C4-2B (cell line): ENCODE measurements at regions not wholly inside any gene's neighbourhood (a gene's known extent, or its start where the extent isn't known, plus 50 kb on each side); places are given as distances from the start of the nearest gene placed in this dataset.

Source experiments
- CTCF ChIP-seq: fragments of 450-650 bp; conservative IDR thresholded peaks from 2 replicates; pipeline ENCODE4 v1.5.1; 2017; ENCODE audit warnings: mild to moderate bottlenecking
- ZFX ChIP-seq: fragments of 450-650 bp; IDR thresholded peaks from 2 replicates; pipeline ENCODE4 v1.6.1; 2017

GRCh38 chr16:86941731-86942130, 363.4 kb downstream of the FOXL1 start:
- TF ChIP-seq CTCF, result no peak
- no peak for TF ChIP-seq ZFX
